Heart left ventricle (tissue), 13 donors: ENCODE measurements at regions not wholly inside any gene's neighbourhood (a gene's known extent, or its start where the extent isn't known, plus 50 kb on each side); places are given as distances from the start of the nearest gene placed in this dataset.

Experiments
- CTCF ChIP-seq, 12 donors: fragments of 200-600 bp; sonication (generic) in 4 of 12; IDR thresholded peaks; one replicate each; pipeline versions ENCODE4 v1.5.0 to v1.8.0; 2018 to 2022; ENCODE audit warnings: antibody characterized with exemption in 12 of 12, mild to moderate bottlenecking in 5 of 12
- POLR2A ChIP-seq, 2 donors: fragments of 450-650 bp; IDR thresholded peaks; one replicate each; pipeline ENCODE4 v1.6.1; 2017; ENCODE audit warnings: antibody characterized with exemption in 2 of 2, mild to moderate bottlenecking in 2 of 2, moderate library complexity in 2 of 2
- donor health status: ischemic (EF 13 %, LVEDD 7.1; RV severe dilation, severe dysfunction).
- donor health status: DM: no; HTN: yes; CAD: no.
- donor health status: DM: no; HTN: no; CAD: no.
- donor health status: ischemic (EF 25% LVEDD 6.9; RV normal size, moderate dysfunction).
- donor health status: ischemic (EF 25% LVEDD 5.7; RV mildly dilated, moderate dysfunction).
- donor health status: ischemic (EF 35%, LVEDD 5.7; RV mildly dilated, moderate dysfunction).
- donor health status: nonischemic (EF 11% LVEDD 7.7; RV severe dilation, severe dysfunction).
- donor health status: DM: yes; HTN: yes; CAD: no.
- donor health status: PGD.
- donor health status: ischemic (EF 29% LVEDD 5.4; RV normal size, mild dysfunction).
- donor health status: nonischemic (EF 23%, LVEDD 6.1; RV moderate dilation, normal function).

DNA sequence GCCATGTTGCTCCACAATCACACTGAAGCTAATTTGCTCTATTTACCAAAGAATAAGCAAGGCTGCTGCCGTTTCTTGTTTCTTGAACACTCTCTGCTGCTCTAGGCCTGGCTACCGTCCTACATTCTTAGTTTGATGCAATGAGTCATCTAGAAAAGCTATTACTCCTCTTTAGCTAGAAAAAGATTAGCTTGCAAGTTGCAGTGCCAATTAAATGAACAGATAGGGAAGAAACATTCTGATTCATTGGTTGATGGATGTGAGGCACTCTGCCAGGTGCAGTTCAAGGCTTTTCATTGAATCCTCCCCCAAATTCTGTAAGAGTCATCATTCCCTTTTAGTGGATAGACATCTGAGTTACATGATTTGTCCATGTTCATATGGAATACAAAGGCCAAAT, 807.7 kb upstream of the AMELY start:
- TF ChIP-seq CTCF (IDR thresholded peaks at IDR 0.05), result no peak
- no peak for TF ChIP-seq POLR2A (IDR thresholded peaks at IDR 0.05)
